Fibroblast of pulmonary artery (primary cell): ENCODE measurements at regions not wholly inside any gene's neighbourhood (a gene's known extent, or its start where the extent isn't known, plus 50 kb on each side); places are given as distances from the start of the nearest gene placed in this dataset.

ENCODE experiments used
- DNase-seq: peaks from one replicate; pipeline ENCODE4 v3.0.0-alpha.2; 2010; ENCODE audit warnings: low read depth
- H3K4me3 ChIP-seq: replicated peaks from 2 replicates; pipeline ENCODE4 v1.5.1; 2011; ENCODE audit warnings: low read depth, mild to moderate bottlenecking, control low read depth, low read length, moderate library complexity
- TF ChIP-seq, protein P1 (sequence below): IDR thresholded peaks from 2 replicates; pipeline ENCODE4 v1.5.1; 2011; ENCODE audit warnings: mild to moderate bottlenecking, control low read depth, low read length, inconsistent platforms; ENCODE audit errors: missing control alignments

DNA sequence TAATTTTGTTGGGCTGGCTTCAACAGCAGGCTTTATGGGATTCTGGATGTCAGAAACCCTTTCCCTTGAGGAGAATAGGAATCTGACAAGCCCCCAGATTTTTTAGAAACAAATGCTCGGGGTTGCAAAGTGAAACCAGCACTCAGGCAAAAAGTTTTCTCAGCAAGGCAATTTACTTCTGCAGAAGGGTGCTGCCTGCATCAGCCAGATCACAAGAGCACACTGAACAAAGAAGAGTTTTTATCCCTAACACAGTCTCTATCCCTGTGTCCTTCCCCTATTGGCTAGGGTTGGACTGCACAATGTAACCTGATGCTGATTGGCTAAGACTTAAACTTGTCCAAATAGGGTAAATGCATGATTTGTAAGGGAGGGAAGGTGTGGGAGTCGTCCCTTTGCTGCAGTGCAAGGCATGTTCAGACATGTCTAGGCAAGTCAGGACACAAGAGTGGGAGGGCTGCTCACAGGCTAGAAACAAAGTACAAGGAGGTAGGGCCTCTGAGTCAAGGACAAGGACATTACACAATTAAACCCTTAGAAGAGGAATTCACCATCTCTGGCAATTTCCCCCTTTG lies 175.8 kb downstream of the CCNG2 start:
- TF ChIP-seq, protein P1, sequence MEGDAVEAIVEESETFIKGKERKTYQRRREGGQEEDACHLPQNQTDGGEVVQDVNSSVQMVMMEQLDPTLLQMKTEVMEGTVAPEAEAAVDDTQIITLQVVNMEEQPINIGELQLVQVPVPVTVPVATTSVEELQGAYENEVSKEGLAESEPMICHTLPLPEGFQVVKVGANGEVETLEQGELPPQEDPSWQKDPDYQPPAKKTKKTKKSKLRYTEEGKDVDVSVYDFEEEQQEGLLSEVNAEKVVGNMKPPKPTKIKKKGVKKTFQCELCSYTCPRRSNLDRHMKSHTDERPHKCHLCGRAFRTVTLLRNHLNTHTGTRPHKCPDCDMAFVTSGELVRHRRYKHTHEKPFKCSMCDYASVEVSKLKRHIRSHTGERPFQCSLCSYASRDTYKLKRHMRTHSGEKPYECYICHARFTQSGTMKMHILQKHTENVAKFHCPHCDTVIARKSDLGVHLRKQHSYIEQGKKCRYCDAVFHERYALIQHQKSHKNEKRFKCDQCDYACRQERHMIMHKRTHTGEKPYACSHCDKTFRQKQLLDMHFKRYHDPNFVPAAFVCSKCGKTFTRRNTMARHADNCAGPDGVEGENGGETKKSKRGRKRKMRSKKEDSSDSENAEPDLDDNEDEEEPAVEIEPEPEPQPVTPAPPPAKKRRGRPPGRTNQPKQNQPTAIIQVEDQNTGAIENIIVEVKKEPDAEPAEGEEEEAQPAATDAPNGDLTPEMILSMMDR, result no peak
- DNase-seq, result no peak
- H3K4me3 ChIP-seq, result no peak overlapping the region

DNA sequence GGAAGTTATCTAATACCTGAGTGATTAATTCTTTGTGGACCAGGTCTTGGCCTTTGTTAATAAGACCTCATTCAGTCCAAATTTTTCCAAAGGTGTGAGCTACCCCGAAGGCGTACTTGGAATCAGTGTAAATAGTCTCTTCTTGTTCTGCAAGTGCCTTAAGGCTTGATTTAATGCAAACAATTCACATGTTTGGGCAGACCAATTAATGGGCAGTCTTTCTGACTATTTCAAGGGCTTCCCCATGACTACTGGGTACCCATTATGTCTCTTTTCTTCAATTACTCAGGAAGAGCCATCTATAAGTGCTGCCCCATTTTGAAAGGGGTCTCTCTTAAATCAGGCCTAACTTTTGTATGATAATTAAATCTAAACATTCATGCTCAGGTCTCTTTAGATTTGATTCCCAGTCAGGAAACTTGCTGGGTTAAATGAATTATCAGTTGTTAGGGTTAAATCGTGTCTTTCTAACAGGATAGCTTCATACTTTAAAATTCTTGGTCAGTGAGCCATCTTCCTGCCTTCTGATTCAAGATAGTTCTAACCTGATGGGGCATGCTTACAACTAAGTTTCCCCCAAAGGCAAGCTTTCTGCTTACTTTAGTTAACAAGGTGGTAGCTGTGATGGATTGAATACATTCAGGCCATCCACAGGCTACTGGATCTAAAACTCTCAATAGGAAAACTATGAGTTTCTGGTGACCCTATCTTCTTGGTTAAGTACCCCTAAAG lies 179.6 kb downstream of the CCNG2 start:
- H3K4me3 ChIP-seq, result no peak overlapping the region
- TF ChIP-seq, protein P1, result no peak
- no peak for DNase-seq

GRCh38 chr4:77342170-77342810 lies 185.3 kb downstream of the CCNG2 start:
- TF ChIP-seq, protein P1, result no peak
- H3K4me3 ChIP-seq, result no peak overlapping the region
- no peak for DNase-seq

DNA sequence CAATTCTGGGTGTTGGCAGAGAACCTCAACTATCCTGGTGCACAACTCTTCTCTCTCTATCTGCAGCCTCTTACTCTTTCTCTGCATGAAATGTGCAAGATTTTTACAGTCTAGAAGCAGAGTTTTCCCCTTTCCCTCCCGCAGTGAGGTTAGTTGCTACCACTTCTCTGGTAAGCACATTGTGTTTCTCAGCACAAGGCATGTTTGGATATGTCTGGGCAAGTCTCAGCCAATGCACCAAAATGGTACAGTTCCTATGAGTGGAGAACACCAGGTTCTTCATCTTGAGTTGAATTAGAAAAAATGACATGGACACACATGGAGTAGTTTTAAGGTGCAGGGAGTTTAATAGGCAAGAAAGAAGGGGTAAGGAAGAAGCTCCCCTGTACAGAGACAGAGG lies 187.0 kb downstream of the CCNG2 start:
- TF ChIP-seq, protein P1, result no peak

GRCh38 chr4:77344784-77345183 lies 187.8 kb downstream of the CCNG2 start:
- no peak overlapping the region for H3K4me3 ChIP-seq
- no peak for DNase-seq
- TF ChIP-seq, protein P1, result no peak

More for the DNA sequence above, 187.0 kb downstream of the CCNG2 start:
- no peak overlapping the region for H3K4me3 ChIP-seq
- no peak for DNase-seq

DNA sequence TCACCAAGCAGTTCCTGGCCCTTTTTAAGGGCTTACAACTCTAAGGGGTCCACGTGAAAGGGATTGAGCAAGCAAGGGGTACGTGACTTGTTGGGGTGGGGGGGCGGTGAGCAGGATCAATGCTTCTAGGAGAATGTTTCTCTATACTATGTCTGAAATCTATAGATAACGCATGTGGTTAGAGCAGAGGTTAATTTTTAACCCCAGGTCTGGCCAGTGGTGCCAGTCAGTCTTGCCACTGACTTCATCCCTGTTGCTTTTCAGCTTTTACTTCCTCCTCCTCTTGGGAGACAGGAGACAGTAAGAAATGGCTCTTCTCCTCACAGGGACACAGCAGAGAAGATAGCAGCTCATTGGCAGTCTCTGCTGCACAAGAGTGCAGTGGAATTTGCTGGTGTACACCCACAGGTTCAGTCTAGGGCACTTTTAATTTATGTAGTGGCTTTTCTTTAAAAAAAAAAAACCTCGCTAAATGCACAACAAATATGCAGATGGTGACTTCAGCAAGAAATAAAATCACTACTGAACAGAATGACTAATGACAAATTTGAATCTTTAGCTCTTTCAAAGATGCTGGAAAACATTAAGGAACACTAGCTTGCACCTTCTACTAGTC lies 190.5 kb downstream of the CCNG2 start:
- TF ChIP-seq, protein P1, result no peak
- no peak overlapping the region for H3K4me3 ChIP-seq
- DNase-seq, result no peak
